Liver (tissue), 2 donors: ENCODE measurements at regions not wholly inside any gene's neighbourhood (a gene's known extent, or its start where the extent isn't known, plus 50 kb on each side); places are given as distances from the start of the nearest gene placed in this dataset.

Source experiments
- YY1 ChIP-seq: IDR thresholded peaks from 2 replicates; pipeline ENCODE4 v1.6.1; 2016; ENCODE audit warnings: antibody characterized with exemption, mild to moderate bottlenecking
- TF ChIP-seq, protein P1 (sequence below): fragments of 150-350 bp; IDR thresholded peaks from 2 replicates; pipeline ENCODE4 v1.5.1; 2017; ENCODE audit warnings: improper control_type of control experiment, low read depth, low read length; ENCODE audit not compliant: missing input control
- donor health status: healthy.

DNA sequence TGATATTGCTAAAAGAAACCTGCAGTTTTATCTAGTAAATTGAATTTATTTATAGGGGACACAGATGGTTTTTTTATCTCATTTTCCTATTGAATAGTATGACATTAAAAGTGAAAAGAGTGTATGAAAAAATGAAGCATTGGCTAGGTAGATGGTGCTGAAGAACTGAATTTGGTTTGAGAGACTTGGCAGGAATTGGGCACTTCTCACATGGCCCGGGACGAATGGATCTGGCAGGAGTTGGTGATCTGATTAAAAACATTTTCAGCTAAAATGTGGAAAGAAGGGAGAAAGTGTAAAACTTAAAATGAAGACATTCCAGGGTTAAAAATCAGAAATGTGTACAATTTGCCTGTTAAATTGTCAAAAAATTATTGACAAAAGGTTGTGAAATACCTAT, 1088.5 kb upstream of the PABPC4L start:
- TF ChIP-seq YY1 = no peak
- TF ChIP-seq, protein P1, sequence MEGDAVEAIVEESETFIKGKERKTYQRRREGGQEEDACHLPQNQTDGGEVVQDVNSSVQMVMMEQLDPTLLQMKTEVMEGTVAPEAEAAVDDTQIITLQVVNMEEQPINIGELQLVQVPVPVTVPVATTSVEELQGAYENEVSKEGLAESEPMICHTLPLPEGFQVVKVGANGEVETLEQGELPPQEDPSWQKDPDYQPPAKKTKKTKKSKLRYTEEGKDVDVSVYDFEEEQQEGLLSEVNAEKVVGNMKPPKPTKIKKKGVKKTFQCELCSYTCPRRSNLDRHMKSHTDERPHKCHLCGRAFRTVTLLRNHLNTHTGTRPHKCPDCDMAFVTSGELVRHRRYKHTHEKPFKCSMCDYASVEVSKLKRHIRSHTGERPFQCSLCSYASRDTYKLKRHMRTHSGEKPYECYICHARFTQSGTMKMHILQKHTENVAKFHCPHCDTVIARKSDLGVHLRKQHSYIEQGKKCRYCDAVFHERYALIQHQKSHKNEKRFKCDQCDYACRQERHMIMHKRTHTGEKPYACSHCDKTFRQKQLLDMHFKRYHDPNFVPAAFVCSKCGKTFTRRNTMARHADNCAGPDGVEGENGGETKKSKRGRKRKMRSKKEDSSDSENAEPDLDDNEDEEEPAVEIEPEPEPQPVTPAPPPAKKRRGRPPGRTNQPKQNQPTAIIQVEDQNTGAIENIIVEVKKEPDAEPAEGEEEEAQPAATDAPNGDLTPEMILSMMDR = no peak
